GM18951 (cell line): ENCODE measurements at regions not wholly inside any gene's neighbourhood (a gene's known extent, or its start where the extent isn't known, plus 50 kb on each side); places are given as distances from the start of the nearest gene placed in this dataset.

Source experiments
- POLR2A ChIP-seq: IDR thresholded peaks from 4 replicates; pipeline ENCODE4 v1.6.1; 2011; ENCODE audit warnings: mild to moderate bottlenecking; ENCODE audit not compliant: insufficient read length, insufficient read depth; ENCODE audit errors: extremely low read depth
- in situ Hi-C: fragments of 300-500 bp; cut with MboI; formaldehyde crosslinking; loops from one replicate; pipeline ENCODE4 v1.12.0; 2022; ENCODE audit warnings: low sequenced_read_pairs, mixed read lengths, inconsistent platforms; ENCODE audit not compliant: unreplicated experiment

- TF ChIP-seq POLR2A: no peak
- in situ Hi-C loops: no loop called here
Observed at GRCh38 chr6:43980004-43980795, 147.1 kb downstream of the MRPL14 start.

DNA sequence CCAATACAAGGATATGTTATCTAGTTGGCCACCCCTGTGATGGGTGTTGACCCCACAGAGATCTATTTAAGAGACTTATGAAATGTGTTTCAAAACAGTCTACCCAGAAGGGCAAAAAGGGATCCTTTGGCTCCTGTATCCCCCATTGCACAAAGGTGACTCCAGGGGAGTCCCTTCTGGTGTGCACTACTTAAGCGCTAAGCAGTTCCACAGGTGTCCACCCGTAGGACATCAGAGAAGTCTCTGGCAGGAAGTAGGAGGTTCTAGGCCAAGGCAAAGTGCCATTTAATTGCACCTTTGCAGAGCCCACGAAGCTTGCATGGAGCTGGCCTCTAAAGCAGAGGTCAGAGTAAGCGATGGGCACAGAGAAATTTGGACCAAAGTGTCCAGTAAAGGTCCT, 147.7 kb downstream of the MRPL14 start:
- TF ChIP-seq POLR2A: no peak

DNA sequence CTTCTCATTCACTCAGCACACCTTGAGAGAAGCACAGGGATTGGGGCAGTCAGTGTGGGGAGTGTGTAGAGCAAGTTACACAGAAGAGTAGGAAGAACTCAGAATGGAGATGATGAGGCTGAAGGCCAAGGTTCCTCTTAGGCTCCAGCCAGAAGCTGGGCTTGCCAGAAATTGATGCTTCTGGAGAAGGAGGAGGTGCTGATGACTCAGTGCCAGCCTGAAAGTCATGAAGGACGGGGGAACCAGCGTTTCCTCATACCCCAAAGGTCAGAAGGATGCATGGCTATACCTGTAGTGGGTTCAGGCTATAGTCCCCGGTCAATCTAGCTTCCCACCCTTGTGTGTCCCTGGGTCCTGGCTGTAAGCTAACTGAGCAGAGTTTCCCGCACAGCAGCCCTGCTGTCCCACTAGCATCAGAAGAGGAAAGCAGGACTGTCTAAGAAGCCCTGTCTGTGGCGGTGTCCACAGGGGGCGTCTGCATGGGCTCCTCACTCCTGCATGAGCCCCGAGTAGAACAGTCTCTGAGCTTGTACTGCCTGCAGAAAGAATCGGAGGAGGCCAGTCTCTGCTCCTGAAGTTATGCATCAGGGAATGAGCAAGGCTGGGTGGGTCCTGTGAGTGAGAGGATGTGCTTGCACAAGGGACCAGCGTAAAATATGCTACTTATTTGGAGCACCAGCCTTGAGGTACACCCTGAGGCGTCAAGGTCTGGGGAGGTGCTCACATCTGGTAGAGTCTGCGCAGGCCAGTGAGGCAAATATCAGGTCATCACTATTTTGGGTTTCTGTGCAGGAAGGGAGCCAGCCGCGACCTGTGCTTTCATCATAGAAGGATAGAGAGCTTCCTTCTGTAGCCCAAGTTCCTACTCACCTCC, 148.5 kb downstream of the MRPL14 start:
- in situ Hi-C loops: no loop called here
- no peak for TF ChIP-seq POLR2A

More for the DNA sequence above, 147.7 kb downstream of the MRPL14 start:
- in situ Hi-C loops: no loop called here

GRCh38 chr6:43977404-43978111, 149.7 kb downstream of the MRPL14 start:
- in situ Hi-C loops: no loop called here
- TF ChIP-seq POLR2A: no peak

GRCh38 chr6:43976706-43977403, 150.4 kb downstream of the MRPL14 start:
- in situ Hi-C loops: no loop called here
- no peak for TF ChIP-seq POLR2A

- in situ Hi-C loops: no loop called here
Observed at GRCh38 chr6:43974643-43975230, 152.5 kb downstream of the MRPL14 start.

DNA sequence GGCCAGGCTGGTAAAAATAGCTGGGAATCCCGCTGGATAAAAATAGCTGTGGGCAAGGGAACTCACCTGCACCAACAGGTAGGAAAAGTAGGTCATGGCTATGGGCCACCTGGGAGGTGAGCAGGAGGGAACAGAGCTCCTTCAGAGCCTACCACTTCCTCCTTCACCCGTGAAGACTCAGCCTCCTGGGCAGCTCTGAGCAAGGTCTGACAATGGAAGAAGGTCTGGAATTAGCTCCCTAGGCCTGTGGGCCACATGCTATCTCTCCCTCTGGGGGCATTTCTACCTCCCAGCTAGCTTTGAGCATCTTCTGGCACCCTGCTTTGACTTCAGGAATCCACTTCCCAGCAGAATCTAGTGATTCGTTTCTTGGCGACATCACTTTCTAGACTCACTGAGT, 153.9 kb downstream of the MRPL14 start:
- TF ChIP-seq POLR2A: no peak
- in situ Hi-C loops: no loop called here

More at GRCh38 chr6:43974643-43975230, 152.5 kb downstream of the MRPL14 start:
- TF ChIP-seq POLR2A: no peak

DNA sequence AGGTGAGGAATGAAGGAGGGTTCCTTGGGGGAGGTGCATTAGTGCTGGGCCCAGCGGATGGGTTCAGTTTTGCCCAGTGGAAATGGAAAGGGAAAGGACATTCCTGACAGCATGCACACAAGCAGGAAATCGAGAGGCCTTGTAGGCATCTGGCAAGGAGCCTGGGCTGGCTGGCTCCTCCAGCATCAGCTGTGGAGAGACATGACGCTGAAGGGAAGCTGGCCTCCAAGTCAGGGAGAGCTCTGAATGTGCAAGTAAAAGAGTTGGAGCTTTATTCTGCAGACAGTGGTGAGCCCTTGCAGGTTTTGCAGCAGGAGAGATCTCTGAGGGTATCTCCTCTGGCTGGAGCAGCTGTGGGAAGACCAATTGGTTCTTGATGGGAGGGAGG, 154.3 kb downstream of the MRPL14 start:
- in situ Hi-C loops: no loop called here
- TF ChIP-seq POLR2A: no peak

- TF ChIP-seq POLR2A: no peak
- in situ Hi-C loops: no loop called here
Observed at GRCh38 chr6:43972179-43972912, 154.9 kb downstream of the MRPL14 start.

DNA sequence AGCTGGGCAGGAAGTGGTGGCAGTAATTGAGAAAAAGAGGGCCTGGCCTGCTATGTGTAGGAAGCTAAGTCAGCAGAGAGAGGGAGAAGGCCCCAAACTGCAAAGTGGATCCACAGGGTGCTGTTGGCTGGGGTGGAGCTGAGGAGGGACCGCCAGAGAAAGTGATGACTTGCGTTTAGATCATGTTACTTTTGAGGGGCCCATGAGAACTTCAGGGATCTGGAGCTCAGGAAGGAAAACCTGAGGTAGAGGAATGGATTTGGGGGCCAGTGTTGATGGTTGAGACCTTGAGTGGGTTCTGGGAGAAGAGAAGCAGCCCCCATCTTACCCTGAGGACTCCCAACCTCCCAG, 155.5 kb downstream of the MRPL14 start:
- in situ Hi-C loops: no loop called here
- TF ChIP-seq POLR2A: no peak

GRCh38 chr6:43970913-43971775, 156.1 kb downstream of the MRPL14 start:
- in situ Hi-C loops: no loop called here
- no peak for TF ChIP-seq POLR2A
